ENCODE measurements at regions not wholly inside any gene's neighbourhood (a gene's known extent, or its start where the extent isn't known, plus 50 kb on each side); places are given as distances from the start of the nearest gene placed in this dataset.
"Not testable (repeated sequence)": the region's sequence is repeated elsewhere in the genome, so short reads cannot be mapped to it uniquely, and the experiment has no call there.

GRCh38 chr6:92485487-92485886, 933.9 kb downstream of the EPHA7 start:
- DNase-seq: no peak

- DNase-seq: no peak
These were observed 939.5 kb downstream of the EPHA7 start for GRCh38 chr6:92479831-92480230.

- DNase-seq: no peak
These were observed 946.3 kb downstream of the EPHA7 start for GRCh38 chr6:92473056-92473455.

- no peak for DNase-seq
These were observed 950.1 kb downstream of the EPHA7 start for GRCh38 chr6:92469186-92469828.

- no peak for DNase-seq
These were observed 951.3 kb downstream of the EPHA7 start for GRCh38 chr6:92468066-92468465.

- DNase-seq: no peak
These were observed 959.2 kb downstream of the EPHA7 start for GRCh38 chr6:92460133-92460532.

GRCh38 chr6:92459606-92460005, 959.8 kb downstream of the EPHA7 start:
- no peak for DNase-seq

GRCh38 chr6:92446052-92446451, 973.3 kb downstream of the EPHA7 start:
- no peak for DNase-seq

- no peak for DNase-seq
These were observed 985.4 kb downstream of the EPHA7 start for GRCh38 chr6:92433911-92434310.

- no peak for DNase-seq
These were observed 987.9 kb downstream of the EPHA7 start for GRCh38 chr6:92431502-92431901.

GRCh38 chr6:92428448-92428847, 990.9 kb downstream of the EPHA7 start:
- no peak for DNase-seq

- no peak for DNase-seq
These were observed 991.9 kb downstream of the EPHA7 start for GRCh38 chr6:92427453-92427852.

GRCh38 chr6:92415656-92416055, 1003.7 kb downstream of the EPHA7 start:
- no peak for DNase-seq

GRCh38 chr6:92408350-92408749, 1011.0 kb downstream of the EPHA7 start:
- no peak for DNase-seq

- no peak for DNase-seq
These were observed 1015.1 kb downstream of the EPHA7 start for GRCh38 chr6:92404281-92404680.

- DNase-seq: no peak
These were observed 1019.4 kb downstream of the EPHA7 start for GRCh38 chr6:92399911-92400310.

- not testable (repeated sequence) for DNase-seq
These were observed 1030.7 kb downstream of the EPHA7 start for GRCh38 chr6:92388706-92389105.

- no peak for DNase-seq
These were observed 1038.4 kb downstream of the EPHA7 start for GRCh38 chr6:92380803-92381601.

- DNase-seq: no peak
These were observed 1042.2 kb downstream of the EPHA7 start for GRCh38 chr6:92377137-92377536.

GRCh38 chr6:92376691-92377090, 1042.7 kb downstream of the EPHA7 start:
- DNase-seq: no peak

- no peak for DNase-seq
These were observed 1047.8 kb downstream of the EPHA7 start for GRCh38 chr6:92371211-92372208.

- no peak for DNase-seq
These were observed 1050.0 kb downstream of the EPHA7 start for GRCh38 chr6:92369309-92369708.

- no peak for DNase-seq
These were observed 1054.3 kb downstream of the EPHA7 start for GRCh38 chr6:92364948-92365541.

Data from activated CD4-positive, alpha-beta T cell treated with anti-CD3 and anti-CD28 coated beads, Interleukin-2, amount 50 U/mL, for 4 hours (primary cell).